OCI-LY7 (cell line): ENCODE measurements at regions not wholly inside any gene's neighbourhood (a gene's known extent, or its start where the extent isn't known, plus 50 kb on each side); places are given as distances from the start of the nearest gene placed in this dataset.

Source experiments
- BruUV-seq: library from RNA; stranded (reverse); fragments of 400-500 nt; replicated peaks from 2 replicates; lab custom pipeline; 2021; lab: Mats Ljungman, UMichigan
- CTCF ChIA-PET: fragments of 300-600 bp; sonication (Branson Sonifier 250); formaldehyde crosslinking; loops from one replicate; lab custom pipeline; 2022; ENCODE audit warnings: antibody characterized with exemption; ENCODE audit not compliant: unreplicated experiment; lab: Charles Lee
- POLR2A ChIA-PET: fragments of 300-600 bp; sonication (Branson Sonifier 250); formaldehyde crosslinking; loops from one replicate; lab custom pipeline; 2022; ENCODE audit warnings: antibody characterized with exemption; lab: Charles Lee
- DNase-seq: peaks from one replicate; pipeline ENCODE4 v3.0.0-alpha.2; 2015; ENCODE audit warnings: low spot score
- H2AFZ ChIP-seq: fragments of 200-600 bp; sonication (generic), shearing (Covaris generic); 2 replicates; pipeline ENCODE4 v1.6.1; 2014; ENCODE audit warnings: mild to moderate bottlenecking, antibody characterized with exemption, low read length, moderate library complexity
- H3K27ac ChIP-seq: fragments of 200-600 bp; sonication (generic); 2 replicates; pipeline ENCODE4 v1.5.1; 2014; ENCODE audit warnings: mixed run types, low read depth, mild to moderate bottlenecking, moderate library complexity, low read length, inconsistent platforms; ENCODE audit not compliant: poor library complexity, severe bottlenecking
- H3K36me3 ChIP-seq: fragments of 200-600 bp; sonication (generic); 2 replicates; pipeline ENCODE4 v1.6.1; 2014; ENCODE audit warnings: mild to moderate bottlenecking, antibody characterized with exemption, low read length, moderate library complexity, mixed read lengths; ENCODE audit not compliant: insufficient read depth
- H3K4me1 ChIP-seq: fragments of 200-600 bp; sonication (generic); 2 replicates; pipeline ENCODE4 v1.5.1; 2014; ENCODE audit warnings: mild to moderate bottlenecking, low read length; ENCODE audit not compliant: insufficient read depth, poor library complexity, severe bottlenecking
- H3K4me2 ChIP-seq: fragments of 200-600 bp; sonication (generic); 2 replicates; pipeline ENCODE4 v1.6.1; 2014; ENCODE audit warnings: mild to moderate bottlenecking, low read length
- H3K4me3 ChIP-seq: fragments of 200-600 bp; sonication (generic); 2 replicates; pipeline ENCODE4 v1.5.1; 2014; ENCODE audit warnings: mild to moderate bottlenecking, low read depth, low read length; ENCODE audit not compliant: poor library complexity, severe bottlenecking
- H3K79me2 ChIP-seq: fragments of 200-600 bp; sonication (generic); 2 replicates; pipeline ENCODE4 v1.6.1; 2016; ENCODE audit warnings: low read depth, mild to moderate bottlenecking, low read length, moderate library complexity, mixed read lengths; ENCODE audit not compliant: insufficient read depth
- H3K9me2 ChIP-seq: fragments of 200-600 bp; sonication (generic); 2 replicates; pipeline ENCODE4 v1.6.1; 2016; ENCODE audit warnings: mild to moderate bottlenecking, low read length, mixed read lengths; ENCODE audit not compliant: insufficient read depth
- H3K9me3 ChIP-seq: fragments of 200-600 bp; sonication (generic); 2 replicates; pipeline ENCODE4 v1.6.1; 2014; ENCODE audit warnings: mild to moderate bottlenecking, mixed run types, low read length, mixed read lengths
- H4K20me1 ChIP-seq: fragments of 200-600 bp; sonication (generic); 2 replicates; pipeline ENCODE4 v1.6.1; 2014; ENCODE audit warnings: mild to moderate bottlenecking, antibody characterized with exemption, low read length, moderate library complexity, mixed read lengths; ENCODE audit not compliant: insufficient read depth
- EZH2phosphoT487 ChIP-seq: fragments of 200-600 bp; sonication (generic); IDR thresholded peaks from 2 replicates; pipeline ENCODE4 v1.6.1; 2018; ENCODE audit warnings: low read depth, borderline replicate concordance, mild to moderate bottlenecking, mixed run types, antibody characterized with exemption, low read length, moderate library complexity, mixed read lengths
- intact Hi-C: fragments of 100-400 bp; cut with micrococcal nuclease; formaldehyde crosslinking; loops from one replicate; pipeline ENCODE4 v1.10.0; 2022; ENCODE audit not compliant: unreplicated experiment
- TF ChIP-seq, protein P1 (sequence below): fragments of 200-600 bp; sonication (generic); conservative IDR thresholded peaks from 2 replicates; pipeline ENCODE4 v1.5.1; 2014; ENCODE audit warnings: mild to moderate bottlenecking, antibody characterized with exemption, low read length, moderate library complexity, mixed read lengths

DNA sequence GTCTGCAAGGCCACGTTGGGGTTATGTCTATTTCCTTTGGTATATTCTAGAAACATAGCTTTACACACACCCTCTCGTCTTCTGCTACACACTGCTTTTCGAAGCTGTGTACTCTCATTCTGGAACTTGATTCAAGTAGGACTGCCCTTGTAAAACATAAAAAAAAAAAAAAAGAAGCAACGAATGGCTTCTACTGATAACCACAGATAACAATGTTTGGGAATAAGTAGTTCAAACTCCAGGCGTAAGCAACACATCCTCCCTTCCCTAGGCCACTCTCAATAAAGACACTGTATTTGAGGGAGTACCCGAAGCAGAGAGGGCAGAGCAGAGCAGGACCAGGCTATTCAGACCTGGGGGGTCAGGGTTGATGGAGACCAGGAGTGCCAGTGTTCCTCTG lies 496.7 kb downstream of the MATN1 start:
- Histone ChIP-seq H3K27ac (no peak overlapping the region), H3K4me1 (no peaks in the 10 kb centered on the region), H3K4me3 (no peak overlapping the region), H3K9me3 (no peaks in the 10 kb centered on the region), H2AFZ (no peak overlapping the region), H3K79me2 (no peaks in the 10 kb centered on the region), H3K36me3 (no peaks in the 10 kb centered on the region), H4K20me1 (no peaks in the 10 kb centered on the region), H3K4me2 (no peak overlapping the region), H3K9me2 (no peaks in the 10 kb centered on the region)
- intact Hi-C loops, result no loop called here
- no peak for DNase-seq
- TF ChIP-seq, protein P1, sequence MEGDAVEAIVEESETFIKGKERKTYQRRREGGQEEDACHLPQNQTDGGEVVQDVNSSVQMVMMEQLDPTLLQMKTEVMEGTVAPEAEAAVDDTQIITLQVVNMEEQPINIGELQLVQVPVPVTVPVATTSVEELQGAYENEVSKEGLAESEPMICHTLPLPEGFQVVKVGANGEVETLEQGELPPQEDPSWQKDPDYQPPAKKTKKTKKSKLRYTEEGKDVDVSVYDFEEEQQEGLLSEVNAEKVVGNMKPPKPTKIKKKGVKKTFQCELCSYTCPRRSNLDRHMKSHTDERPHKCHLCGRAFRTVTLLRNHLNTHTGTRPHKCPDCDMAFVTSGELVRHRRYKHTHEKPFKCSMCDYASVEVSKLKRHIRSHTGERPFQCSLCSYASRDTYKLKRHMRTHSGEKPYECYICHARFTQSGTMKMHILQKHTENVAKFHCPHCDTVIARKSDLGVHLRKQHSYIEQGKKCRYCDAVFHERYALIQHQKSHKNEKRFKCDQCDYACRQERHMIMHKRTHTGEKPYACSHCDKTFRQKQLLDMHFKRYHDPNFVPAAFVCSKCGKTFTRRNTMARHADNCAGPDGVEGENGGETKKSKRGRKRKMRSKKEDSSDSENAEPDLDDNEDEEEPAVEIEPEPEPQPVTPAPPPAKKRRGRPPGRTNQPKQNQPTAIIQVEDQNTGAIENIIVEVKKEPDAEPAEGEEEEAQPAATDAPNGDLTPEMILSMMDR, result no peak
- no peak for TF ChIP-seq EZH2phosphoT487
- ChIA-PET POLR2A (no interaction called here), CTCF (no interaction called here)
- no TSS peak for BruUV-seq

DNA sequence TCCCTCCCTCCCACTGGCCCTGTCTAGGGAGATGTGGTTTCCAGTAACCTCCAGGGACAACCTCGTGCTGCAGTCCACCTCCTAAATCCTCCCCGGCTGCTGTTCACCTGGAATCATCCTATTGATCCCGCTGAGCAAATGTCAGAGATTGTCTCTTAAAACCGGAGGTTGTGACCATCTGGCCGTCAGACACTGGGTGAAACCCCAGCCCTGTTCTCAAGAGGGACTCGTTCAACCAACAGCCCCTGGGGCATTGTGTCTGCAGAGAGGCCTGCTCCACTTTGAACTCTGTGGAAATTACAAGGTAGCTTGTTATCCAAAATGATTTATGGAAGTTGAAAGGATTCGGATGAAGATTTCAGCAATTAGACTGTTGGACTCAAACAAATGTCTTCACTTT lies 498.0 kb downstream of the MATN1 start:
- intact Hi-C loops, result no loop called here
- Histone ChIP-seq H3K4me1 (no peaks in the 10 kb centered on the region), H3K9me3 (no peaks in the 10 kb centered on the region), H3K4me2 (no peak overlapping the region), H3K79me2 (no peaks in the 10 kb centered on the region), H3K27ac (no peak overlapping the region), H2AFZ (no peak overlapping the region), H4K20me1 (no peaks in the 10 kb centered on the region), H3K36me3 (no peaks in the 10 kb centered on the region), H3K4me3 (no peak overlapping the region), H3K9me2 (no peaks in the 10 kb centered on the region)
- TF ChIP-seq, protein P1, result no peak
- no peak for TF ChIP-seq EZH2phosphoT487
- POLR2A ChIA-PET, result no interaction called here
- CTCF ChIA-PET, result no interaction called here
- no TSS peak for BruUV-seq
- DNase-seq, result no peak

DNA sequence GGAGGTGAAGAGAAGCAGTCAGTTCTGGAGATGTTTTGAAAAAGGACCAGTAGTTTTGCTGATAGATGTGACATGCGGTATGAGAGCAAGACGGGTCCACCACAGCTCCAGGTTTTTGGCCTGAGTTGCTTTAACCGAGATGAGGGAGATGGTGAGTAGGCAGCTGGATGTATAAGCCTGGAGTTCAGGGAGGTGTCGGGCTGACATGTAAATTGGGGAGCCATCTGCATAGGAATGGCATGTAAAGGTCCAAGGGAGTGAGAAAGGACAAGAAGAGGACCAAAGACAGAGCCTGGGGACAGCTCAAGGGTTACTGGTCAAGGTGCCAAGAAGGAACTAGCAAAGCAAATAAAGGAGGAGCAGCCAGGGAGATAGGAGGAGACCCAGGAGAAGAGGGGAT lies 503.7 kb downstream of the MATN1 start:
- no peaks in the 10 kb centered on the region for H3K36me3 ChIP-seq
- no peak overlapping the region for H2AFZ ChIP-seq
- no TSS peak for BruUV-seq
- no peaks in the 10 kb centered on the region for H3K9me3 ChIP-seq
- no peaks in the 10 kb centered on the region for H3K79me2 ChIP-seq
- ChIA-PET CTCF (no interaction called here), POLR2A (no interaction called here)
- H4K20me1 ChIP-seq, result no peaks in the 10 kb centered on the region
- no peaks in the 10 kb centered on the region for H3K4me1 ChIP-seq
- no peaks in the 10 kb centered on the region for H3K9me2 ChIP-seq
- DNase-seq, result no peak
- no peak for TF ChIP-seq EZH2phosphoT487
- TF ChIP-seq, protein P1, result no peak
- intact Hi-C loops, result no loop called here
- H3K4me3 ChIP-seq, result no peak overlapping the region
- H3K4me2 ChIP-seq, result no peak overlapping the region
- H3K27ac ChIP-seq, result no peak overlapping the region
